HEK293 (cell line): ENCODE measurements at regions not wholly inside any gene's neighbourhood (a gene's known extent, or its start where the extent isn't known, plus 50 kb on each side); places are given as distances from the start of the nearest gene placed in this dataset.
"Not testable (repeated sequence)": the region's sequence is repeated elsewhere in the genome, so short reads cannot be mapped to it uniquely, and the experiment has no call there.

Source experiments
- CTCF ChIA-PET: fragments of 350-600 bp; formaldehyde crosslinking; extraction: SDS; loops from one replicate; lab custom pipeline; 2021; ENCODE audit warnings: antibody characterized with exemption; lab: Yijun Ruan, JAX
- POLR2A ChIA-PET: fragments of 300-600 bp; formaldehyde crosslinking; extraction: SDS; loops from one replicate; lab custom pipeline; 2020; ENCODE audit warnings: antibody characterized with exemption, inconsistent platforms; lab: Yijun Ruan, JAX
- H3K27ac ChIP-seq: fragments of 200-500 bp; sonication (Bioruptor generic); 2 replicates; pipeline ENCODE4 v1.5.1; 2014; ENCODE audit warnings: low read depth, low read length, control low read depth, inconsistent platforms; ENCODE audit errors: extremely low read depth
- H3K36me3 ChIP-seq, 2 experiments: fragments of 200-500 bp in 1 of 2; sonication (Bioruptor generic) in 1 of 2; 1 replicate in 1 of 2; 2 replicates in 1 of 2; pipeline ENCODE4 v1.5.1; 2014 to 2017; ENCODE audit warnings: inconsistent platforms in 2 of 2, low read length in 2 of 2; ENCODE audit not compliant: control insufficient read depth in 2 of 2, insufficient read depth in 1 of 2
- H3K4me1 ChIP-seq: fragments of 200-500 bp; sonication (Bioruptor generic); 2 replicates; pipeline ENCODE4 v1.5.1; 2014; ENCODE audit warnings: mild to moderate bottlenecking, low read length, inconsistent platforms; ENCODE audit not compliant: control insufficient read depth, insufficient read depth
- H3K4me3 ChIP-seq: 2 replicates; pipeline ENCODE4 v1.5.1; 2011; ENCODE audit warnings: low read depth, mild to moderate bottlenecking, control low read depth, low read length, moderate library complexity
- H3K9me3 ChIP-seq: fragments of 200-500 bp; sonication (Bioruptor generic); 2 replicates; pipeline ENCODE4 v1.5.1; 2014; ENCODE audit warnings: low read depth, low read length, inconsistent platforms; ENCODE audit not compliant: control insufficient read depth, insufficient read depth
- EGR2 ChIP-seq: fragments of 450-650 bp; formaldehyde crosslinking; IDR thresholded peaks from 2 replicates; pipeline ENCODE4 v1.5.1; 2016; ENCODE audit warnings: low read depth, missing biosample characterization, missing genetic modification characterization
- FEZF1 ChIP-seq: fragments of 450-650 bp; formaldehyde crosslinking; IDR thresholded peaks from 2 replicates; pipeline ENCODE4 v1.5.1; 2016; ENCODE audit warnings: missing biosample characterization, missing genetic modification characterization
- GLIS1 ChIP-seq: fragments of 450-650 bp; formaldehyde crosslinking; IDR thresholded peaks from 2 replicates; pipeline ENCODE4 v1.5.1; 2016; ENCODE audit warnings: missing biosample characterization, missing genetic modification characterization
- OSR2 ChIP-seq: fragments of 450-650 bp; formaldehyde crosslinking; IDR thresholded peaks from 2 replicates; pipeline ENCODE4 v1.5.1; 2016; ENCODE audit warnings: missing biosample characterization, missing genetic modification characterization
- ZBTB17 ChIP-seq: fragments of 450-650 bp; formaldehyde crosslinking; IDR thresholded peaks from 2 replicates; pipeline ENCODE4 v1.5.1; 2016; ENCODE audit warnings: missing biosample characterization, missing genetic modification characterization
- ZEB2 ChIP-seq: fragments of 450-650 bp; formaldehyde crosslinking; IDR thresholded peaks from 2 replicates; pipeline ENCODE4 v1.5.1; 2016; ENCODE audit warnings: missing biosample characterization, missing genetic modification characterization
- ZFHX2 ChIP-seq: fragments of 450-650 bp; formaldehyde crosslinking; conservative IDR thresholded peaks from 2 replicates; pipeline ENCODE4 v1.5.1; 2016; ENCODE audit warnings: missing biosample characterization, missing genetic modification characterization
- ZNF10 ChIP-seq: fragments of 450-650 bp; formaldehyde crosslinking; IDR thresholded peaks from 2 replicates; pipeline ENCODE4 v1.5.1; 2017; ENCODE audit warnings: missing biosample characterization, missing genetic modification characterization
- ZNF335 ChIP-seq: fragments of 450-650 bp; formaldehyde crosslinking; conservative IDR thresholded peaks from 2 replicates; pipeline ENCODE4 v1.5.1; 2016; ENCODE audit warnings: missing biosample characterization, missing genetic modification characterization
- ZNF843 ChIP-seq: fragments of 450-650 bp; formaldehyde crosslinking; IDR thresholded peaks from 2 replicates; pipeline ENCODE4 v1.5.1; 2016; ENCODE audit warnings: missing biosample characterization, missing genetic modification characterization
- TF ChIP-seq, protein P1 (sequence below): fragments of 450-650 bp; formaldehyde crosslinking; IDR thresholded peaks from 2 replicates; pipeline ENCODE4 v1.5.1; 2016; ENCODE audit warnings: missing biosample characterization, missing genetic modification characterization
- TF ChIP-seq, protein P2 (sequence below): fragments of 450-650 bp; formaldehyde crosslinking; IDR thresholded peaks from 2 replicates; pipeline ENCODE4 v1.5.1; 2016; ENCODE audit warnings: missing biosample characterization, missing genetic modification characterization

DNA sequence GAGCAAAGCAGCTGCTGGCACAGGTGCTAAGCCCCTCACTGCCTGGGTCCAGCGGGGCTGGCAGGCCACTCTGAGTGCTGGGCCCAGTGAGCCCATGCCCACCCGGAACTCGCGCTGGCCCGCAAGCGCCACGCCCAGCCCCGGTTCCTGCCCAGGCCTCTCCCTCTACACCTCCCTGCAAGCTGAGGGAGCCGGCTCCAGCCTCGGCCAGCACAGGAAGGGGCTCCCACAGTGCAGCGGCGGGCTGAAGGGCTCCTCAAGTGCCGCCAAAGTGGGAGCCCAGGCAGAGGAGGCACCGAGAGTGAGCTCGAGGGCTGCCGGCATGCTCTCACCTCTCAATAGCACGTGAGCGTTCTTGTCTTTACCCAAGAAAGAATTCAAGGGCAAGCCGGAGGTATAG lies 219.5 kb upstream of the FRG2C start:
- CTCF ChIA-PET, H3K36me3 ChIP-seq, H3K4me1 ChIP-seq, H3K27ac ChIP-seq, H3K4me3 ChIP-seq, POLR2A ChIA-PET, H3K9me3 ChIP-seq: not testable (repeated sequence)

DNA sequence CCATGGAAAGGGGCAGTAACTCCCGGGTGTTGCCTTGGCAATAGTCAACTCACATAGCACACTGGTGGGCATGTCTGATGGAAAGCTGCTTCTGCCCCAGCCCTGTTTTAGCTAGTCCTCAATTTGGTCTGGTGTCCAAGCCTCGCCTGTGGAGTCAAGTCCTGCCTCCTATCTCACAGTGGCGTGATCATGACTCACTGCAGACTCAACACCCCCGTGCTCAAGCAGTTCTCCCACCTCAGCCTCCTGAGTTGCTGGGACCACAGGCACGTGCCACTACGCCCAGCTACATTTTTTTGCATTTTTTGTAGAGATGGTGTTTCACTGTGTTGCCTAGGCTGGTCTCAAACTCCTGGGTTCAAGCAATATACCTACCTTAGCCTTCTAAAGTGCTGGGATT lies 218.9 kb upstream of the FRG2C start:
- H3K27ac ChIP-seq, CTCF ChIA-PET, H3K9me3 ChIP-seq, H3K4me3 ChIP-seq, H3K4me1 ChIP-seq, POLR2A ChIA-PET, H3K36me3 ChIP-seq: not testable (repeated sequence)
- peak; percentile 30; the same call in 1 of the 2 replicates for TF ChIP-seq ZFHX2 (tag by site-specific recombination)
- TF ChIP-seq EGR2 (tag by site-specific recombination): 0 out of 2 replicates have a peak, but pooled peaks have one; percentile 26

DNA sequence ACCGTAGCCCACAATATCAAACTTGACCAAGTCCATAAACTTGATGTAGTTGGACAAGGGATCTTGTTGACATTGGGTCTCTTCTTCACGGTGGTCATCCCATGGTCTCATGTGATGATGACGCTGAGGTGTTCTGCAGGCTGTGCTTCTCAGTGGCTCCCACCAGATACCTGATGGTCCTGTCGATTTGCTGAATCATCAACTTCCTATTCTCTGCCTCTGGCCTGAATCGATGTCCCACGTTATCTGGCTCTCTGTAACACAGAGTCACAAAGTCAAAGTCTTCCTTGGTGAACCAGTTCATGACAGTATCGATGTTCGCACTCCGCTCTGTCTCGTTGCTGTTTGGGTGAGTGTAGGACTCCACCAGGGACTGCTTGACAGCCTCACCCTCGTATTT lies 217.2 kb upstream of the FRG2C start:
- POLR2A ChIA-PET, H3K27ac ChIP-seq, CTCF ChIA-PET: not testable (repeated sequence)

DNA sequence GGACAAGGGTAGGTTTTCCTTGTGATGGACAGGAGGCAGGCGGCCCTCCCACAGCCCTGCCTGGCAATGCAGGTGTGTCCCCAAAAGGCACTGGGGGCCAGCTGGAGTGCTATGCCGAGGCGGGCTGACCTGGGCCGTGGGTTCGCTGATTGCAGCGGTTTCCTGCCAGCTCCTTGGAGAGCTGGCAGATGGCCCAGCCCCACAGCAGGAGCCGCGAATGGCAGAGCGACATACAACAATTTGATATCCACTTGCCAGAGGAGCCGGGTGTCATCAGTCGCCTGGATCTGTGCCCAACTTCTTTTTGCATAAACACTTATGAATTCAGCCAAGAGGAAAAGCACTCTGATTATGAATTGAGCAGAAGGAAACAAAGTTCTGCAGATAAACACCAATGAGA lies 210.8 kb upstream of the FRG2C start:
- H3K4me3 ChIP-seq, H3K9me3 ChIP-seq, H3K36me3 ChIP-seq, H3K4me1 ChIP-seq, H3K27ac ChIP-seq, CTCF ChIA-PET: not testable (repeated sequence)
- TF ChIP-seq, protein P1, sequence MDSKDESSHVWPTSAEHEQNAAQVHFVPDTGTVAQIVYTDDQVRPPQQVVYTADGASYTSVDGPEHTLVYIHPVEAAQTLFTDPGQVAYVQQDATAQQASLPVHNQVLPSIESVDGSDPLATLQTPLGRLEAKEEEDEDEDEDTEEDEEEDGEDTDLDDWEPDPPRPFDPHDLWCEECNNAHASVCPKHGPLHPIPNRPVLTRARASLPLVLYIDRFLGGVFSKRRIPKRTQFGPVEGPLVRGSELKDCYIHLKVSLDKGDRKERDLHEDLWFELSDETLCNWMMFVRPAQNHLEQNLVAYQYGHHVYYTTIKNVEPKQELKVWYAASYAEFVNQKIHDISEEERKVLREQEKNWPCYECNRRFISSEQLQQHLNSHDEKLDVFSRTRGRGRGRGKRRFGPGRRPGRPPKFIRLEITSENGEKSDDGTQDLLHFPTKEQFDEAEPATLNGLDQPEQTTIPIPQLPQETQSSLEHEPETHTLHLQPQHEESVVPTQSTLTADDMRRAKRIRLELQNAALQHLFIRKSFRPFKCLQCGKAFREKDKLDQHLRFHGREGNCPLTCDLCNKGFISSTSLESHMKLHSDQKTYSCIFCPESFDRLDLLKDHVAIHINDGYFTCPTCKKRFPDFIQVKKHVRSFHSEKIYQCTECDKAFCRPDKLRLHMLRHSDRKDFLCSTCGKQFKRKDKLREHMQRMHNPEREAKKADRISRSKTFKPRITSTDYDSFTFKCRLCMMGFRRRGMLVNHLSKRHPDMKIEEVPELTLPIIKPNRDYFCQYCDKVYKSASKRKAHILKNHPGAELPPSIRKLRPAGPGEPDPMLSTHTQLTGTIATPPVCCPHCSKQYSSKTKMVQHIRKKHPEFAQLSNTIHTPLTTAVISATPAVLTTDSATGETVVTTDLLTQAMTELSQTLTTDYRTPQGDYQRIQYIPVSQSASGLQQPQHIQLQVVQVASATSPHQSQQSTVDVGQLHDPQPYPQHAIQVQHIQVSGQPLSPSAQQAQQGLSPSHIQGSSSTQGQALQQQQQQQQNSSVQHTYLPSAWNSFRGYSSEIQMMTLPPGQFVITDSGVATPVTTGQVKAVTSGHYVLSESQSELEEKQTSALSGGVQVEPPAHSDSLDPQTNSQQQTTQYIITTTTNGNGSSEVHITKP: 0 out of 2 replicates have a peak, but pooled peaks have one; percentile 13
- TF ChIP-seq ZNF10 (tag by site-specific recombination): peak; percentile 60; the same call in 1 of the 2 replicates
- TF ChIP-seq ZBTB17: 0 out of 2 replicates have a peak, but pooled peaks have one; percentile 13
- peak; percentile 66 for TF ChIP-seq FEZF1 (tag by site-specific recombination)
- peak; percentile 36; the same call in 1 of the 2 replicates for TF ChIP-seq ZNF335 (tag by site-specific recombination)
- TF ChIP-seq, protein P2, sequence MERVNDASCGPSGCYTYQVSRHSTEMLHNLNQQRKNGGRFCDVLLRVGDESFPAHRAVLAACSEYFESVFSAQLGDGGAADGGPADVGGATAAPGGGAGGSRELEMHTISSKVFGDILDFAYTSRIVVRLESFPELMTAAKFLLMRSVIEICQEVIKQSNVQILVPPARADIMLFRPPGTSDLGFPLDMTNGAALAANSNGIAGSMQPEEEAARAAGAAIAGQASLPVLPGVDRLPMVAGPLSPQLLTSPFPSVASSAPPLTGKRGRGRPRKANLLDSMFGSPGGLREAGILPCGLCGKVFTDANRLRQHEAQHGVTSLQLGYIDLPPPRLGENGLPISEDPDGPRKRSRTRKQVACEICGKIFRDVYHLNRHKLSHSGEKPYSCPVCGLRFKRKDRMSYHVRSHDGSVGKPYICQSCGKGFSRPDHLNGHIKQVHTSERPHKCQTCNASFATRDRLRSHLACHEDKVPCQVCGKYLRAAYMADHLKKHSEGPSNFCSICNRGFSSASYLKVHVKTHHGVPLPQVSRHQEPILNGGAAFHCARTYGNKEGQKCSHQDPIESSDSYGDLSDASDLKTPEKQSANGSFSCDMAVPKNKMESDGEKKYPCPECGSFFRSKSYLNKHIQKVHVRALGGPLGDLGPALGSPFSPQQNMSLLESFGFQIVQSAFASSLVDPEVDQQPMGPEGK (tag by site-specific recombination): peak; percentile 13; the same call in 1 of the 2 replicates
- TF ChIP-seq ZEB2 (tag by site-specific recombination): peak; percentile 50; the same call in 1 of the 2 replicates
- TF ChIP-seq OSR2 (tag by site-specific recombination): peak; percentile 38; the same call in 1 of the 2 replicates
- 0 out of 2 replicates have a peak, but pooled peaks have one; percentile 15 for TF ChIP-seq ZFHX2 (tag by site-specific recombination)
- TF ChIP-seq GLIS1: peak; percentile 56; the same call in 1 of the 2 replicates
- 0 out of 2 replicates have a peak, but pooled peaks have one; percentile 21 for TF ChIP-seq ZNF843 (tag by site-specific recombination)
- POLR2A ChIA-PET: interaction anchor here (1.0 kb wide), 1 partner anchor 18 kb away, joined by 3 read pairs; no protein-coding TSS in a partner anchor

More for the DNA sequence above, 217.2 kb upstream of the FRG2C start:
- not testable (repeated sequence) for H3K4me1 ChIP-seq, H3K4me3 ChIP-seq, H3K36me3 ChIP-seq, H3K9me3 ChIP-seq

DNA sequence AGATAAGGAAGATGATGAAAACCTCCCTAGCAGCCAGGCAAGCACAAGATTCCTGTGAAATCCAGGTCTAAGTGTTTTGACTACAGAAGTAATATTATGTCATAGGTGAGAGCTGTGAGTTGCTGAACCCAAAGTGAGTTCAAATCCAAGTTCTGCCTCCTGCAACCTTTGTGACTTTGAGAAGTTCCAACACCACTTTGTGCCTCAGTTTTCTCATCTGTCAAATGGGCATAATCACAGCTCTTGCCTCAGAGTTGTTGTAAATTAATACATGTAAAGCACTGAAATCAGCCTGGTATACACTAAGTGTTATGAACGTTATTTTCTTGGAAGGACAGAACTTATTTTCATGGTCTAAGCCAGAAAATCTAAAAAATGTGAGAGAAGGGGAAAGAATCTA lies 210.3 kb upstream of the FRG2C start:
- H3K27ac ChIP-seq, H3K4me3 ChIP-seq, H3K9me3 ChIP-seq, H3K4me1 ChIP-seq, CTCF ChIA-PET, H3K36me3 ChIP-seq: not testable (repeated sequence)
- POLR2A ChIA-PET: interaction anchor here (1.0 kb wide), 1 partner anchor 18 kb away, joined by 3 read pairs; no protein-coding TSS in a partner anchor

DNA sequence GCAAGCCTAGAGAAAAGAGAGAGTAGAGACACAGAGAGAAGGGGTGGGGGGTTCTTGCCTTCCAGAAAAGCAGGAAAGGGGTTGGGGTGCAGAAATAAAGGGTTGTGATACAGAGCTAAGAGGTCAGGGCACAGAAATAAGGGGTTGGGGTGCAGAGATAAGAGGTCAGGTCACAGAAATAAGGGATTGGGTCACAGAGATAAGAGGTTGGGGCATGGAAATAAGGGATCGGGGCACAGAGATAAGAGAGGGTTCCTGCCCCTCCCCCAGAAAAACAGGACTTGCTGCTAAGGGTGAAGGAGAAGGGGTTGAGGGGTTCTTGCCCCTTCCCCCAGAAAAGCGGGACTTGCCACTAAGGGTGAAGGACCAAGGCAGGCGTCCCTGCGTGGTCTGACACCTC lies 189.6 kb upstream of the FRG2C start:
- H3K4me3 ChIP-seq, CTCF ChIA-PET, H3K9me3 ChIP-seq, H3K27ac ChIP-seq, H3K36me3 ChIP-seq, POLR2A ChIA-PET, H3K4me1 ChIP-seq: not testable (repeated sequence)

DNA sequence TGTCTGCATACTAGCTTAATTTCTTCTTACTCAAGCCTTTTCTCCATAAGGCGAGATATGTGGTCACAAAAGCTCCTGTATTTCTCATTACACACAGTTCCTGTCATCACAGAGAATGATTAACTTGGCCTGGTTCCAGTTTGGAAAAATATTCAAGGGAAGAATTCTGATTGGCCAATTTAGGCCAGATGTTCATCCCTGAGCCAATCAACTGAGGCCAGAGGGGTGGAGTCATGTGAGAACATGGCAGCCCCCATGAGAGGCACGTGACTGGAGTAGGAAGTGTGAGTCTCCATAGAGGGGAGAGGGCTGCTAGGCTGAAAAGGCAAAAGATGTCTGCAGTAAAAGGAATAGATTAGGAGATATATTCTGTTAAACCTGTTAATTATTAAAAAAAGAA lies 167.5 kb upstream of the FRG2C start:
- POLR2A ChIA-PET, H3K4me1 ChIP-seq, H3K9me3 ChIP-seq, H3K36me3 ChIP-seq, H3K4me3 ChIP-seq, H3K27ac ChIP-seq, CTCF ChIA-PET: not testable (repeated sequence)
